NOMO-1 treated with dmso at 0.1 percent for 144 hours (cell line): ENCODE measurements at regions not wholly inside any gene's neighbourhood (a gene's known extent, or its start where the extent isn't known, plus 50 kb on each side); places are given as distances from the start of the nearest gene placed in this dataset.
"Not testable (repeated sequence)": the region's sequence is repeated elsewhere in the genome, so short reads cannot be mapped to it uniquely, and the experiment has no call there.

ENCODE experiments used
- DNase-seq: peaks from one replicate; lab custom pipeline; 2025; ENCODE audit not compliant: unreplicated experiment; lab: John Stamatoyannopoulos, UW

- no peak for DNase-seq
Observed at GRCh38 chr12:119931402-119931801, 54.3 kb upstream of the CIT start.

GRCh38 chr12:119932921-119933320 lies 55.8 kb upstream of the CIT start:
- no peak for DNase-seq

GRCh38 chr12:119934780-119935179 lies 54.3 kb upstream of the BICDL1 start:
- DNase-seq: not testable (repeated sequence)

GRCh38 chr12:119936705-119937311 lies 52.2 kb upstream of the BICDL1 start:
- DNase-seq: no peak

- peak; percentile 6 for DNase-seq
Observed at GRCh38 chr12:119938049-119938667, 50.9 kb upstream of the BICDL1 start.
